CD4-positive, alpha-beta memory T cell (primary cell): ENCODE measurements at regions not wholly inside any gene's neighbourhood (a gene's known extent, or its start where the extent isn't known, plus 50 kb on each side); places are given as distances from the start of the nearest gene placed in this dataset.

ENCODE experiments used
- CTCF ChIA-PET: fragments of 350-600 bp; sonication (Branson Sonifier 250); formaldehyde crosslinking; loops from one replicate; lab custom pipeline; 2021; ENCODE audit warnings: inconsistent platforms; ENCODE audit not compliant: partially characterized antibody; lab: Charles Lee
- POLR2A ChIA-PET: fragments of 350-600 bp; sonication (Branson Sonifier 250); formaldehyde crosslinking; loops from one replicate; lab custom pipeline; 2021; ENCODE audit not compliant: partially characterized antibody; lab: Charles Lee
- DNase-seq, 5 donors: peaks; one replicate each; pipeline versions ENCODE4 v3.0.0 to v3.0.0-alpha.2; 2020 to 2022; ENCODE audit warnings: mixed read lengths in 1 of 5
- H3K27ac ChIP-seq: one replicate; pipeline ENCODE4 v1.7.0; 2013; ENCODE audit warnings: low read depth, low read length
- H3K27me3 ChIP-seq: 2 replicates; pipeline ENCODE4 v1.7.0; 2013; ENCODE audit warnings: mild to moderate bottlenecking, low read length, moderate library complexity; ENCODE audit not compliant: insufficient read depth
- H3K36me3 ChIP-seq: 2 replicates; pipeline ENCODE4 v1.7.0; 2013; ENCODE audit warnings: mild to moderate bottlenecking, low read length, moderate library complexity; ENCODE audit not compliant: insufficient read depth
- H3K4me1 ChIP-seq: 2 replicates; pipeline ENCODE4 v1.7.0; 2013; ENCODE audit warnings: mild to moderate bottlenecking, low read length, moderate library complexity; ENCODE audit not compliant: insufficient read depth
- H3K4me3 ChIP-seq, 2 donors: one replicate each; pipeline ENCODE4 v1.7.0; 2013; ENCODE audit warnings: low read length in 2 of 2, mild to moderate bottlenecking in 1 of 2
- H3K9me3 ChIP-seq, 2 donors: one replicate each; pipeline ENCODE4 v1.7.0; 2013; ENCODE audit warnings: low read length in 2 of 2, control low read depth in 1 of 2; ENCODE audit not compliant: control insufficient read depth in 1 of 2
- H3K27ac Mint-ChIP-seq, 7 donors: one replicate each; pipeline ENCODE4 v1.8.0; 2020 to 2021; ENCODE audit warnings: mixed read lengths in 7 of 7, mild to moderate bottlenecking in 6 of 7, inconsistent platforms in 3 of 7, moderate library complexity in 3 of 7
- H3K27me3 Mint-ChIP-seq, 2 donors: one replicate each; pipeline ENCODE4 v1.8.0; 2020 to 2021; ENCODE audit warnings: mixed read lengths in 2 of 2
- H3K36me3 Mint-ChIP-seq, 2 donors: one replicate each; pipeline ENCODE4 v1.8.0; 2020 to 2021; ENCODE audit warnings: mixed read lengths in 2 of 2, inconsistent platforms in 1 of 2, mild to moderate bottlenecking in 1 of 2
- H3K4me1 Mint-ChIP-seq, 4 donors: one replicate each; pipeline ENCODE4 v1.8.0; 2020 to 2021; ENCODE audit warnings: mixed read lengths in 4 of 4, mild to moderate bottlenecking in 1 of 4
- H3K4me3 Mint-ChIP-seq, 8 donors: one replicate each; pipeline ENCODE4 v1.8.0; 2020 to 2021; ENCODE audit warnings: mixed read lengths in 8 of 8, mild to moderate bottlenecking in 7 of 8, moderate library complexity in 6 of 8, inconsistent platforms in 3 of 8
- H3K9me3 Mint-ChIP-seq, 8 donors: one replicate each; pipeline ENCODE4 v1.8.0; 2020 to 2021; ENCODE audit warnings: mixed read lengths in 8 of 8, mild to moderate bottlenecking in 5 of 8, inconsistent platforms in 3 of 8, moderate library complexity in 1 of 8
- intact Hi-C: fragments of 100-400 bp; cut with micrococcal nuclease; formaldehyde crosslinking; loops from one replicate; pipeline ENCODE4 v1.15.1; 2023

- no peaks in the 10 kb centered on the region for H3K9me3 Mint-ChIP-seq
- intact Hi-C loops = no loop called here
- CTCF ChIA-PET = no interaction called here
Measured at GRCh38 chr3:160055659-160056058, 67.0 kb downstream of the IL12A start.

DNA sequence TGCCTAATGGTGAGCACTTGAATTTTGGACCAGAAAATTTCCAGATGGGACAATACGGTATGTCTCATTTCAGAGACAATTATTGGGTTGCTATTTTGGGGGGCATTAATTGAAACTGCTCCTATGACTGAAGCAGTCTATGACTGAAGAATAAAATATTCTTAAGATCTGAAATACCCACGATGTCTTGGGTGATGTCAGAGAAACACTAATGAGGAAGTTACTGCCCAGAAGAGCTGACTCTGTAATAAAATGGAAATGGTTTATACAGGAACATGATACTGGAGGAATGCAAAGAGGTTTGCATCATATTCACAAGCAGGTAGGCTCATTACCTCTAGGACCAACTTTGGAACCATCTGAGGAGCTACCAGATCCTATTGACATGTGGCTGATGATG is 68.7 kb downstream of the IL12A start:
- H3K4me1 Mint-ChIP-seq = peaks cover 0 to 7% (median 4%) of the 10 kb centered on the region in 4 donors
- CTCF ChIA-PET = no interaction called here
- Histone ChIP-seq H3K27me3 (no peaks in the 10 kb centered on the region), H3K4me1 (no peaks in the 10 kb centered on the region), H3K4me3 (no peak overlapping the region), H3K9me3 (no peaks in the 10 kb centered on the region), H3K27ac (no peak overlapping the region), H3K36me3 (no peaks in the 10 kb centered on the region)
- H3K27me3 Mint-ChIP-seq = peaks cover 4% of the 10 kb centered on the region in 2 donors
- H3K9me3 Mint-ChIP-seq = no peaks in the 10 kb centered on the region
- H3K27ac Mint-ChIP-seq = no peak overlapping the region
- no peak for DNase-seq
- H3K4me3 Mint-ChIP-seq = no peak overlapping the region
- intact Hi-C loops = no loop called here
- no peaks in the 10 kb centered on the region for H3K36me3 Mint-ChIP-seq
- POLR2A ChIA-PET = no interaction called here

More at GRCh38 chr3:160055659-160056058, 67.0 kb downstream of the IL12A start:
- no peak for DNase-seq
- no peak overlapping the region for H3K27ac ChIP-seq
- POLR2A ChIA-PET = no interaction called here
- H3K27me3 ChIP-seq = no peaks in the 10 kb centered on the region
- no peak overlapping the region for H3K4me3 ChIP-seq
- Mint-ChIP-seq H3K36me3 (no peaks in the 10 kb centered on the region), H3K27me3 (peaks cover 4 to 7% of the 10 kb centered on the region in 2 donors), H3K4me1 (no peaks in the 10 kb centered on the region), H3K4me3 (no peak overlapping the region), H3K27ac (no peak overlapping the region)
- no peaks in the 10 kb centered on the region for H3K4me1 ChIP-seq
- H3K36me3 ChIP-seq = no peaks in the 10 kb centered on the region
- no peaks in the 10 kb centered on the region for H3K9me3 ChIP-seq

DNA sequence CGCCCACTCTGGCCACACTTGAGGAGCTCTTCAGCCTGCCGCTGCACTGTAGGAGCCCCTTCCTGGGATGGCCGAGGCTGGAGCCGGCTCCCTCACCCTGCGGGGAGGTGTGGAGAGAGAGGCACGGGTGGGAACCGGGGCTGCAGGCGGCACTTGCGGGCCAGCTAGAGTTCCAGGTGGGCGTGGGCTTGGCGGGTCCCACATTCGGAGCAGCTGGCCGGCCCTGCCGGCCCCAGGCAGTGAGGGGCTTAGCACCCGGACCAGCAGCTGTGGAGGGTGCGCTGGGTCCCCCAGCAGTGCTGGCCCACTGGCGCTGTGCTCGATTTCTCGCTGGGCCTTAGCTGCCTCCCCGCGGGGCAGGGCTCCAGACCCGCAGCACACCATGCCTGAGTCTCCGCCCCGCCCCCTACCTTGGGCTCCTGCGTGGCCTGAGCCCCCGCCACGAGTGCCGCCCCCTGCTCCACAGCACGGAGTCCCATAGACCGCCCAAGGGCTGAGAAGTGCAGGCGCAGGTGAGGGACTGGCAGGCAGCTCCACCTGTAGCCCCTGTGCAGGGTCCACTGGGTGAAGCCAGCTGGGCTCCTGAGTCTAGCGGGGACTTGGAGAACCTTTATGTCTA is 71.9 kb downstream of the IL12A start:
- Histone ChIP-seq H3K27me3 (no peaks in the 10 kb centered on the region), H3K36me3 (no peaks in the 10 kb centered on the region), H3K4me1 (no peaks in the 10 kb centered on the region), H3K9me3 (no peaks in the 10 kb centered on the region), H3K4me3 (no peak overlapping the region), H3K27ac (no peak overlapping the region)
- H3K27ac Mint-ChIP-seq = no peak overlapping the region
- no peak for DNase-seq
- no peaks in the 10 kb centered on the region for H3K9me3 Mint-ChIP-seq
- CTCF ChIA-PET = no interaction called here
- H3K4me1 Mint-ChIP-seq = peaks cover 0 to 7% (median 4%) of the 10 kb centered on the region in 4 donors
- no peak overlapping the region for H3K4me3 Mint-ChIP-seq
- POLR2A ChIA-PET = no interaction called here
- peaks cover 0 to 3% of the 10 kb centered on the region in 2 donors for H3K27me3 Mint-ChIP-seq
- intact Hi-C loops = no loop called here
- no peaks in the 10 kb centered on the region for H3K36me3 Mint-ChIP-seq

GRCh38 chr3:160061525-160061924 is 72.9 kb downstream of the IL12A start:
- H3K4me3 ChIP-seq = no peak overlapping the region
- intact Hi-C loops = no loop called here
- Mint-ChIP-seq H3K4me1 (peaks cover 0 to 7% (median 4%) of the 10 kb centered on the region in 4 donors), H3K9me3 (no peaks in the 10 kb centered on the region), H3K27me3 (peaks cover 0 to 3% of the 10 kb centered on the region in 2 donors), H3K27ac (peak overlapping the region in 2 of 7 donors; percentile 4 to 44), H3K4me3 (peak overlapping the region in 7 of 8 donors; percentile 32 to 73 (median 54)), H3K36me3 (no peaks in the 10 kb centered on the region)
- H3K27me3 ChIP-seq = no peaks in the 10 kb centered on the region
- DNase-seq = no peak
- no peaks in the 10 kb centered on the region for H3K36me3 ChIP-seq
- ChIA-PET POLR2A (no interaction called here), CTCF (no interaction called here)
- no peak overlapping the region for H3K27ac ChIP-seq
- no peaks in the 10 kb centered on the region for H3K4me1 ChIP-seq
- H3K9me3 ChIP-seq = no peaks in the 10 kb centered on the region

DNA sequence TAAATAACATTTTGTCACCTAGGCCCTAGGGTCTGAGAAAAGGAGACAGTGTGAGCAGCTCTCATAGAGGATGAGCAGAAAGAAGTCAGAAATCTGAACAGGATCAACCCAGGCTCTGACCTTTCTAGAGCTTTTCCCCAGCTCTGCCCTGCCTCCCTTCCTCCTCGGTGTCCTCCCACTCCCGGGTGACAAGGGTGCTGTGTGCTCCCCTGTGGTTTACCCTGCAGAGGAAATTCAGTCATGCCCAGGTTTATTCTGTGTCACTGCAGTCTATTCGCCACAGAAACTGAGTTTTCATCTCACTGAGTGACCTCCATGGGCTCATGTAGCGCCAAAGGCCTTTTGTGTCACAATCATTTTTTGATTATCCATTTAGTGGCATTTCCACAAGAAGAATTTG is 76.6 kb downstream of the IL12A start:
- Mint-ChIP-seq H3K27me3 (peaks cover 0 to 1% of the 10 kb centered on the region in 2 donors), H3K36me3 (no peaks in the 10 kb centered on the region), H3K9me3 (no peaks in the 10 kb centered on the region), H3K27ac (no peak overlapping the region), H3K4me3 (no peak overlapping the region), H3K4me1 (peaks cover 0 to 7% (median 4%) of the 10 kb centered on the region in 4 donors)
- no peaks in the 10 kb centered on the region for H3K27me3 ChIP-seq
- H3K27ac ChIP-seq = no peak overlapping the region
- no peaks in the 10 kb centered on the region for H3K4me1 ChIP-seq
- no peak for DNase-seq
- H3K9me3 ChIP-seq = no peaks in the 10 kb centered on the region
- CTCF ChIA-PET = no interaction called here
- intact Hi-C loops = no loop called here
- no peaks in the 10 kb centered on the region for H3K36me3 ChIP-seq
- H3K4me3 ChIP-seq = no peak overlapping the region
- POLR2A ChIA-PET = no interaction called here

GRCh38 chr3:160065786-160066185 is 77.2 kb downstream of the IL12A start:
- no peak overlapping the region for H3K4me3 ChIP-seq
- H3K27ac ChIP-seq = no peak overlapping the region
- H3K36me3 Mint-ChIP-seq = no peaks in the 10 kb centered on the region
- H3K4me1 ChIP-seq = no peaks in the 10 kb centered on the region
- H3K4me3 Mint-ChIP-seq = no peak overlapping the region
- no peak overlapping the region for H3K27ac Mint-ChIP-seq
- H3K9me3 Mint-ChIP-seq = no peaks in the 10 kb centered on the region
- H3K36me3 ChIP-seq = no peaks in the 10 kb centered on the region
- DNase-seq = no peak
- H3K27me3 ChIP-seq = no peaks in the 10 kb centered on the region
- peaks cover 0 to 1% of the 10 kb centered on the region in 2 donors for H3K27me3 Mint-ChIP-seq
- intact Hi-C loops = no loop called here
- H3K9me3 ChIP-seq = no peaks in the 10 kb centered on the region
- ChIA-PET POLR2A (no interaction called here), CTCF (no interaction called here)
- peaks cover 0 to 7% (median 4%) of the 10 kb centered on the region in 4 donors for H3K4me1 Mint-ChIP-seq

DNA sequence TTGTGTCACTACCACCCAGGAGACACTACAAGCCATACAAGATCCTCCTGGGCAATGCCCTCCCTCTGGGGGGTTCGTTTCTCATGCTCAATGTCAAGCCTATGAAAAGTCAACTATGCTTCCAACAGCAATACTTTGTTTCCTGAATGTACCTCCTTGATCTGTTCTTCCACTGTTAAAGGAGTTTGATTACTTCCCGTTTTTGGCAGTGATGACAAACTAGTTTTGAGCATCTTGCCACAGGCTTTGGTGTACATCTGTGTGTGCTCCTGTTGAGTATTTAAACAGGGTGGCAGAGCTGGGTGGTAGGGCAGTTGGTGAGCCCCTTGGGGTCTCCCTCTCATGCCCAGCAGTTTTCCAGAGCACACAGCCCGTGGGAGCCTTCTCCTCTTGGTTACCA is 81.4 kb downstream of the IL12A start:
- no peak overlapping the region for H3K4me3 Mint-ChIP-seq
- H3K9me3 ChIP-seq = no peaks in the 10 kb centered on the region
- no peaks in the 10 kb centered on the region for H3K27me3 ChIP-seq
- intact Hi-C loops = no loop called here
- H3K4me1 Mint-ChIP-seq = no peaks in the 10 kb centered on the region
- POLR2A ChIA-PET = no interaction called here
- H3K4me3 ChIP-seq = no peak overlapping the region
- H3K27me3 Mint-ChIP-seq = peaks cover 0 to 2% of the 10 kb centered on the region in 2 donors
- no peaks in the 10 kb centered on the region for H3K4me1 ChIP-seq
- H3K9me3 Mint-ChIP-seq = no peaks in the 10 kb centered on the region
- H3K27ac ChIP-seq = no peak overlapping the region
- CTCF ChIA-PET = interaction anchor here (0.8 kb wide), 1 partner anchor 38 kb away, joined by 4 read pairs; no protein-coding TSS in a partner anchor
- no peaks in the 10 kb centered on the region for H3K36me3 ChIP-seq
- DNase-seq = no peak
- H3K27ac Mint-ChIP-seq = no peak overlapping the region
- H3K36me3 Mint-ChIP-seq = no peaks in the 10 kb centered on the region
